ENCODE measurements at regions not wholly inside any gene's neighbourhood (a gene's known extent, or its start where the extent isn't known, plus 50 kb on each side); places are given as distances from the start of the nearest gene placed in this dataset. TPM values are rescaled to one million over a fixed set of nuclear protein-coding genes. Genes with fewer than 3 reads are reported as not detected.
"Not testable (repeated sequence)": the region's sequence is repeated elsewhere in the genome, so short reads cannot be mapped to it uniquely, and the experiment has no call there.

DNA sequence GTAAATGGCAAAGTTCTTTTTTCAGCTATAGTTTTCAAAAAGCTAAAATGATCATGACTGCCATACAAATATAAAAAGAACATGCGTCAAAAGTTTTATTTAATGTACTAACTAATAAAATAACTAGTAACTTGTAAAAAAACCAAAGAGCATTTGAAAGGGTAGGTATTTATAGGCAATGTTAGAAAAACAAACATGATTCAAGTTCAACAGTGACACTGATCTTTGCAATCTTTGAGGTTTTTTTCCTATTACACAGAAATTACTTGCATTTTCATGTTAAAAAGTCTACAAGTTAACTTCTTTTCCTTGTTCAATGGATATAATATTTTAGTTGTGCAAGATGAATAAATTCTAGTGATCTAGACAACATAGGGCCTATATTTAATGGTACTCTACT is 72.3 kb upstream of the GRID2 start:
- DNase-seq (ENCODE audit: low spot score), result peak; percentile 43

DNA sequence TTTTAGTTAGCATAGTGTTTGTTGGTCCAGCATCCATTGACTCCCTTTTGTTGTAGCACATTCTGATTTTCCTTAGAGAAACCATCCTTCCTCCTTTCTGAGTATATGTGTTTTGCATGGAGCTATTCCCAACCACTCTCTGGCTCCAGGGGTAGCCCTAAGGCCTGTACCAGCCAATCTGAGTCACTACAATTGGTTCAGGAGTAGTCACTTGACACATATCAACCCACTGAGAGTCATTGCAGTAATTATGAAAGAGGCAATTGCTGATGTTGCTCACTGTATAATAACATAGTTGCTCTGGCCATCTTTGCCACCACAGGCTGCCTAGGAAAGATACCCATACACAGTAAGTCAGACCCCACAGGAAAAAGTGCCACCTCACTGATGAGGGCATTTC is 71.2 kb upstream of the GRID2 start:
- DNase-seq (ENCODE audit: low spot score), result no peak

DNA sequence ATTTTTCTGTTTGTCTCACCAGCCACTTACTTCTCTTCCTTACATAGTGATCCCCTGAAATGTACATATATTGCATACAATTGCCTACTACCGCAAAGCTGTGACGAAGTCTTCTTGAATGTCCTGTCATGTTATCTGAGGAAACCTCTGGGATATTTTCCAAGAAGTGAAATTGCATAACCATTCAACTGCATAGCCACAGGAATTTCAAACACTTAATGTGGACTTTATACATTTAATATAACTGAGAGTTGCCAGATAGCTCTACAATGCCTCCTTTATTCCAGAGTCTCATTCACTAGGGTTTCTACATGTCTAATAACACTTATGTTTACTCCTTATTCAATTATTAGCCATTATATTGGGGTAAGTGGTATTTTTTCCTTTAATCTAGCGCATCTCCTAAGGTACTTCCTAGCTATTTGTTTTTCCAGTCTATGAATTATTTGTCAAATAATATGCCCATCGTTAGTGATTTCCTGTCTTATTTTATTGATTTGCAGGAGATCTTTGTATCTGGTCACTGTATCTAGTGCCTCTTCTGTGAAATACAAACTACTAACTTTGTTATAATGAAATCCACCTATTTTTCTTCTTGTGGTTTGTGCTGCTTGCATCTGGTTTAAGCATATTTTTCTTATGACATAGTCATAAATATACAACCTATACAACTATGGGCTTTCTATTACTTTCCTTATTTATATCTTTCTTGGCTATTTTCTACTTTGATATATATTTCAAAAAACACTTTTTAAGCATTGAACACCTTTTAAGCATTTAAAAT is 69.2 kb upstream of the GRID2 start:
- DNase-seq (ENCODE audit: low spot score), result peak; percentile 94

DNA sequence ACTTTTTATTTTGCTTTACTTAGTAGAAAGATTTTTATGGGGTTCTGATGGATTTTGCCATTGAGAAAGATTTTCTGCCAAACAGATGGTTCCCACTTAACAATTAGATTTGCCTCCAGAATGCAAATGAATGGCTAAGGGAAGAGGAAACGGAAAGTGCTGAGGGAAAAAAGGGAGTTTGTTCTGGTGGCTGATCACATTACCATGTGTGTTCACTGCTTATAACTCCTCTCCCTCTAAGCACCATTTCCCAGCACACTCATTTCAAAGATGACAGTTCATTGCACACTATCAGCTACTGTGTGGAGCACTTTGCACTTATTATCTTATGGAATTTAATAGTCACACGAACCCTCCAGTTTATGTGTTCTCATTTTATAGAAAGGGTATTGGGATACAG is 68.0 kb upstream of the GRID2 start:
- DNase-seq (ENCODE audit: low spot score), result peak; percentile 34

DNA sequence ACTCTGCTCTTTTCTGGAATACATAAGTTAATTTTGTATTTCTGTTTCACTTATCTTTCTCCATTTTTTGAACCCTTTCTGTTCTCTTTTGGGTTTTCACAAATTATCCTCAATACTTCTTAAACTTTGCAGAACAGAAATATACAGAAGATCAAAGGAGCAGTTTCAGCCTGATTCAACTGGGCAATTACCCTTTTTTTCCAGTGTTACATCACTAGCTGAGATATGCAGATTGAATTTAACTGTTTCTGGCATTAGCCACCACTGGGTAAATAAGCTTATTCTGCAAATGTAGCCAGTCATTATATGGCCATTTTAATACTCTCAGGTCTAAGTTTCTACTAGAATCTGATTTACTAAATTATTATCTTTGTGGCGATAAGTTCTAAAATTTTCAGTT is 66.9 kb upstream of the GRID2 start:
- DNase-seq (ENCODE audit: low spot score), result no peak

DNA sequence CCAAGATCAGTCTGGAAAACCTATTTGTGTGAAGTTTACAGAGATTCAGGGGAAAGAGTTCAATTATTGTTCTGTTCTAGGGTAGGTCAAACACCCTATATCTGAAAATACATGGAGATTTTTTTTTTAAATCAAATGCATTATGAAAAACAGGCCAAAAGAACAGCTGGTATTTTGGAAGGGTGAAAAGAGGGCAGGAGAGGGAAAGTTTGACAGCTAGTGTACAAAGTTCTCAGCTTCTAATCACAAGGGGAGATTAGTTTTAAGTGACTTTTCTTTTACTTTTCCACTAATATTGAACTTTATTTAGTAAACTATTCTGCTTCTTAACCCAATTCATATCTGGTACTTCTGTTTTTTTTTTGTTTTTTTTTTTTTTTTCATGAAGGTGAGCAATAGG is 66.2 kb upstream of the GRID2 start:
- no peak for DNase-seq (ENCODE audit: low spot score)

DNA sequence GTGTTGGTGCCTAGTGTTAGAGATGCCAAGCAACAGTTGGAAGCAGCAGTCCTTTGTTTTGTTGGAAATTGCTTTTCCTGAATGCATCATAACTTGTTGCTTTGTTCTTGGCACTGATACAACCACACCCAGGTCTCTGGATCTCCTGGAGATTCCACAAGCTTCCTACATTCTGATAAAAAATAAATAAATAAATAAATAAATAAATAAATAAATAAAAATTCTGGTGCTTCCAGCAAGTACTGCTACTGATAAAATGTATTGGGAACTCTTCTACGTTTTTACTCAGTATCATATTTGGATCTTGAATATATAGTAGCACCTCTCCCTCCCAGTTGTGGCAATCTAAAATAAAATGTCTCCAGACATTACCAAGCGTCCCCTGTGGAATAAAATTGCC is 62.7 kb upstream of the GRID2 start:
- no peak for DNase-seq (ENCODE audit: low spot score)

DNA sequence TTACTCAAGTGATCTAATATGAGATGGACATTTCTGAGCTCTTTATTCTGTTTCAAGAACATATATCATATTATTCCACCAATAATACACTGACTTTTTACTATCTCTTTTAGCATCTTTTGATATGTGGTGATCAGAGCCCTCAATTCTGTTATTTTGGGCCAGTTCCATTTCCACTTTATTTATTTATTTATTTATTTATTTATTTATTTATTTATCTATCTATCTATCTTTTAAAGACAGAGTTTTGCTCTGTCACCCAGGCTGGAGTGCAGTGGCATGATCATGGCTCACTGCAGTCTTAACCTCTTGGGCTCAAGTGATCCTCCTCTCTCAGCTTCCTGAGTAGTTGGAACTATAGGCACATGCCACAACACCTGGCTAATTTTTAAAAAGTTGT is 57.4 kb upstream of the GRID2 start:
- no peak for DNase-seq (ENCODE audit: low spot score)

DNA sequence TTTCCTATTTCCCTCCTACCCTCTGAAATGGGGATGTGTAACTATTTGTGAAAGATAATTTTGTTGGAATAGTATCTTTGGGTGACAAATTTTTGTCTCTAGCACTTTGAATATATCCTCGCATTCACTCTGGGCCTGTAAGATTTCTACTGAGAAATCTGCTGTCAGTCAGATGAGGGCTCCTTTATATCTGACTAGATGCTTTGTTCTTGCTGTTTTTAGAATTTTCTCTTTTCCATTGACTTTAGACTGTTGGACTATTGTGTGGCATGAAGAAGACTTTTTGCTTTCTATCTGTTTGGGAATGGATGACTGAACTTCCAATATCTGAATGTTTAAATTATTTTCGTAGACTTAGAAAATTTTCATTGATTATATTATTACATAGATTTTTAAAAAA is 54.2 kb upstream of the GRID2 start:
- DNase-seq (ENCODE audit: low spot score), result no peak

DNA sequence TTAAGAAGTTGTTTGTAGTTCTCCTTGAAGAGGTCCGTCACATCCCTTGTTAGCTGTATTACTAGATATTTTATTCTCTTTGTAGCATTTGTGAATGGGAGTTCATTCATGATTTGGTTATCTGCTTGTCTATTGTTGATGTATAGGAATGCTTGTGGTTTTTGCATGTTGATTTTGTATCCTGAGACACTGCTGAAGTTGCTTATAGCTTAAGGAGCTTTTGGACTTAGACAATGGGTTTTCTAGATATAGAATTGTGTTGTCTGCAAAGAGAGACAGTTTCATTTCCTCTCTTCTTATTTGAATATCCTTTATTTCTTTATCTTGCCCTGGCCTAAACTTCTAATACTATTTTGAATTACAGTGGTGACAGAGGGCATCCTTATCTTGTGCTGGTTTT is 52.1 kb upstream of the GRID2 start:
- no peak for DNase-seq (ENCODE audit: low spot score)

DNA sequence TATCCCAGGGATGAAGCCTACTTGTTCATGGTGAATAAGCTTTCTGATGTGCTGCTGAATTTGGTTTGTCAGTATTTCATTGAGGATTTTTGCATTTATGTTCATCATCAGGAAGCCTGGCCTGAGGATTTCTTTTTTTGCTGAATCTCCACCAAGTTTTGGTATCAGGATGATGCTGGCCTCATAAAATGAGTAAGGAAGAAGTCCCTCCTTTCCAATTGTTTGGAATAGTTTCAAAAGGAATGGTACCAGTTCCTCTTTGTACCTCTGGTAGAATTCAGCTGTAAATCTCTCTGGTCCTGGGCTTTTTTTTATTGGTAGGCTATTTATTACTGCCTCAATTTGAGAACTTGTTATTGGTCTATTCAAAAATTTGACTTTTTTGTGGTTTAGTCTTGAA is 51.4 kb upstream of the GRID2 start:
- not testable (repeated sequence) for DNase-seq (ENCODE audit: low spot score)

DNA sequence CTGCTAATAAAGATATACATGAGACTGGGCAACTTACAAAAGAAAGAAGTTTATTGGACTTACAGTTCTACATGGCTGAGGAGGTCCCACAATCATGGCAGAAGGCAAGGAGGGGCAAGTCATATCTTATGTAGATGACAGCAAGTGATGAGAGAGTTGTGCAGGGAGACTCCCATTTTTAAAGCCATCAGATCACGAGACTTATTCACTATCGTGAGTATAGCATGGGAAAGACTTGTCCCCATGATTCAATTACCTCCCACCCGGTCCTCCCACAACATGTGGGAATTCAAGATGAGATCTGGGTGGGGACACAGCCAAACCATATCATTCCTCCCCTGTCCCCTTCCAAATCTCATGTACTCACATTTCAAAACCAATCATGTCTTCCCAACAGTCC is 50.9 kb upstream of the GRID2 start:
- DNase-seq (ENCODE audit: low spot score), result no peak

DNA sequence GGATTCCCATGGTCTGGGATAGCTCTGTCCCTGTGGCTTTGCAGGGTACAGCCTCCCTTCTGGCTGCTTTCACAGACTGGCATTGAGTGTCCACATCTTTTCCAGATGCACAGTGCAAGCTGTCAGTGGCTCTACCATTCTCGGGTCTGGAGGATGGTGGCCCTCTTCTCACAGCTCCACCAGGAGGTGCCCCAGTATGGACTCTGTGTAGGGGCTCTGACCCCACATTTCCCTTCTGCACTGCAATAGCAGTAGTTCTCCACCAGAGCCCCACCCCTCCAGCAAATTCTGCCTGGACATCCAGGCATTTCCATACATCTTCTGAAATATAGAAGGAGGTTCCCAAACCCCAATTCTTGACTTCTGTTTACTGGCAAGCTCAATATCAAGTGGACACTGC is 50.2 kb upstream of the GRID2 start:
- DNase-seq (ENCODE audit: low spot score), result no peak

Small RNA genes in the stretch of these regions (small RNA-seq; reads per million reads assigned to genes)
- not detected for gene KRT19P6
